RWPE2 (cell line): ENCODE measurements at regions not wholly inside any gene's neighbourhood (a gene's known extent, or its start where the extent isn't known, plus 50 kb on each side); places are given as distances from the start of the nearest gene placed in this dataset.

Source experiments
- ATAC-seq: fragments of 200-7000 bp; cut with Tn5 transposase; 3 replicates; pipeline ENCODE4 v1.9.1; 2021; ENCODE audit warnings: low read depth
- DNase-seq: peaks from one replicate; pipeline ENCODE4 v3.0.0-alpha.2; 2020; ENCODE audit warnings: low spot score
- H3K27ac ChIP-seq: fragments of 450-650 bp; 2 replicates; pipeline ENCODE4 v1.5.1; 2017; ENCODE audit warnings: mild to moderate bottlenecking; ENCODE audit not compliant: poor library complexity, severe bottlenecking
- H3K27me3 ChIP-seq: fragments of 250-450 bp; sonication (Bioruptor Pico); 2 replicates; pipeline ENCODE4 v1.5.1; 2021; ENCODE audit warnings: mild to moderate bottlenecking, moderate library complexity; ENCODE audit not compliant: insufficient read depth, poor library complexity, severe bottlenecking
- H3K36me3 ChIP-seq: fragments of 250-450 bp; sonication (Bioruptor Pico); 2 replicates; pipeline ENCODE4 v1.5.1; 2020; ENCODE audit warnings: low read depth, mild to moderate bottlenecking, moderate library complexity
- H3K4me1 ChIP-seq: fragments of 250-450 bp; sonication (Bioruptor Pico); 2 replicates; pipeline ENCODE4 v1.5.1; 2021; ENCODE audit warnings: mild to moderate bottlenecking, moderate library complexity; ENCODE audit not compliant: insufficient read depth, poor library complexity, severe bottlenecking
- H3K4me3 ChIP-seq: fragments of 250-450 bp; sonication (Bioruptor Pico); 2 replicates; pipeline ENCODE4 v1.5.1; 2021; ENCODE audit warnings: mild to moderate bottlenecking, moderate library complexity; ENCODE audit not compliant: severe bottlenecking
- H3K9me3 ChIP-seq: fragments of 250-450 bp; sonication (Bioruptor Pico); 2 replicates; pipeline ENCODE4 v1.5.1; 2021; ENCODE audit warnings: mild to moderate bottlenecking, moderate library complexity; ENCODE audit not compliant: severe bottlenecking
- TF ChIP-seq, protein P1 (sequence below): fragments of 450-650 bp; IDR thresholded peaks from one replicate; pipeline ENCODE4 v1.5.1; 2017; ENCODE audit warnings: mild to moderate bottlenecking, moderate library complexity; ENCODE audit not compliant: poor library complexity, severe bottlenecking

DNA sequence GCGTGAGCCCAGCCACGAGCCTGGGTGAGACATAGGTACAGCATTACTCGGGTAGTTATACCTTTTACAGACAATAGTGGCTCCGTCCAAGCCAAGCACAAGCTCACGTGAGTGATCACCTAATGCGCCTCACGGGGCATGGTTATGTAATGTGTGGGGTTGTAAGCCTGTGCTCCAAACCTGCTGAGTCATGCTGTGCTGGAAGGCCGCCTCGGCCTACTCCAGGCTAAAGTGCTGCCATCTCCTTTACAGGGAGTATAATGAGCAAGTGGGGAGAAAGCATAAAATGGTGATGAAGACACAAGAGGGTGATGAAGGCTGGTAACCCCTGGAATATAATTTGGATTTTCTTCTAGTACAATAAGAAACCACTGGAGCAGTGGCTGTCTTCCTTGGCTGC lies 175.8 kb upstream of the STT3B start:
- Histone ChIP-seq H3K9me3 (no peaks in the 10 kb centered on the region), H3K36me3 (no peaks in the 10 kb centered on the region), H3K4me1 (no peaks in the 10 kb centered on the region), H3K4me3 (no peak overlapping the region), H3K27ac (no peak overlapping the region), H3K27me3 (no peaks in the 10 kb centered on the region)
- no peak for DNase-seq
- TF ChIP-seq, protein P1, sequence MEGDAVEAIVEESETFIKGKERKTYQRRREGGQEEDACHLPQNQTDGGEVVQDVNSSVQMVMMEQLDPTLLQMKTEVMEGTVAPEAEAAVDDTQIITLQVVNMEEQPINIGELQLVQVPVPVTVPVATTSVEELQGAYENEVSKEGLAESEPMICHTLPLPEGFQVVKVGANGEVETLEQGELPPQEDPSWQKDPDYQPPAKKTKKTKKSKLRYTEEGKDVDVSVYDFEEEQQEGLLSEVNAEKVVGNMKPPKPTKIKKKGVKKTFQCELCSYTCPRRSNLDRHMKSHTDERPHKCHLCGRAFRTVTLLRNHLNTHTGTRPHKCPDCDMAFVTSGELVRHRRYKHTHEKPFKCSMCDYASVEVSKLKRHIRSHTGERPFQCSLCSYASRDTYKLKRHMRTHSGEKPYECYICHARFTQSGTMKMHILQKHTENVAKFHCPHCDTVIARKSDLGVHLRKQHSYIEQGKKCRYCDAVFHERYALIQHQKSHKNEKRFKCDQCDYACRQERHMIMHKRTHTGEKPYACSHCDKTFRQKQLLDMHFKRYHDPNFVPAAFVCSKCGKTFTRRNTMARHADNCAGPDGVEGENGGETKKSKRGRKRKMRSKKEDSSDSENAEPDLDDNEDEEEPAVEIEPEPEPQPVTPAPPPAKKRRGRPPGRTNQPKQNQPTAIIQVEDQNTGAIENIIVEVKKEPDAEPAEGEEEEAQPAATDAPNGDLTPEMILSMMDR = no peak
- ATAC-seq = no peak

GRCh38 chr3:31357451-31357850 lies 175.3 kb upstream of the STT3B start:
- Histone ChIP-seq H3K27me3 (no peaks in the 10 kb centered on the region), H3K27ac (no peak overlapping the region), H3K36me3 (no peaks in the 10 kb centered on the region), H3K9me3 (no peaks in the 10 kb centered on the region), H3K4me3 (no peak overlapping the region), H3K4me1 (no peaks in the 10 kb centered on the region)
- TF ChIP-seq, protein P1 = no peak
- ATAC-seq (no peak), DNase-seq (no peak)

DNA sequence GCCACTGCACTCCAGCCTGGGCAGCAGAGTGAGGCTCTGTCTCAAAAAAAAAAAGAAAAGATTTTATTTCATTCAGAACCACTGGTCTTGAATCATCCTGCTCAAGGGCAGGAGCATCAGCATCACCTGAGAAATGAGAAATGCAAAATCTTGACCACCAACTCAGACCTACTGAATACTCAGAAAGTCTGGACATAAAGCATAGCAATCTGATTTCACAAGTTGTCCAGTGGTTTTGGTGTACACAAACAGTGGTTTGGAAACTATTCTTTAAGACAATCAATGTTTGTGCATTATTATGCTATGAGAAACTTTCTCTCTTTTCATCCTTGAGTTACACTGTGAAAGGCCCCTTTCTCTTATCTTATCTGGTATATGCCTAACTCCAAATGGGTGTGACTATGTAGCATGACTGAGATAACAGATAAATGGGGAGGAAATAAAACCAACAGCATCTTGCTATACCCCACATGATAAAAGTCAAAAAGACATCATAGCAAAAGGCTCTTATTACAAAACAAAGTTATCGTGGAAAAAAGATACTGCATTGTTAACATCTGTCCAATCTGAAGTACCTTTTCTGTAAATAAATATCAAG lies 174.2 kb upstream of the STT3B start:
- ATAC-seq = no peak

DNA sequence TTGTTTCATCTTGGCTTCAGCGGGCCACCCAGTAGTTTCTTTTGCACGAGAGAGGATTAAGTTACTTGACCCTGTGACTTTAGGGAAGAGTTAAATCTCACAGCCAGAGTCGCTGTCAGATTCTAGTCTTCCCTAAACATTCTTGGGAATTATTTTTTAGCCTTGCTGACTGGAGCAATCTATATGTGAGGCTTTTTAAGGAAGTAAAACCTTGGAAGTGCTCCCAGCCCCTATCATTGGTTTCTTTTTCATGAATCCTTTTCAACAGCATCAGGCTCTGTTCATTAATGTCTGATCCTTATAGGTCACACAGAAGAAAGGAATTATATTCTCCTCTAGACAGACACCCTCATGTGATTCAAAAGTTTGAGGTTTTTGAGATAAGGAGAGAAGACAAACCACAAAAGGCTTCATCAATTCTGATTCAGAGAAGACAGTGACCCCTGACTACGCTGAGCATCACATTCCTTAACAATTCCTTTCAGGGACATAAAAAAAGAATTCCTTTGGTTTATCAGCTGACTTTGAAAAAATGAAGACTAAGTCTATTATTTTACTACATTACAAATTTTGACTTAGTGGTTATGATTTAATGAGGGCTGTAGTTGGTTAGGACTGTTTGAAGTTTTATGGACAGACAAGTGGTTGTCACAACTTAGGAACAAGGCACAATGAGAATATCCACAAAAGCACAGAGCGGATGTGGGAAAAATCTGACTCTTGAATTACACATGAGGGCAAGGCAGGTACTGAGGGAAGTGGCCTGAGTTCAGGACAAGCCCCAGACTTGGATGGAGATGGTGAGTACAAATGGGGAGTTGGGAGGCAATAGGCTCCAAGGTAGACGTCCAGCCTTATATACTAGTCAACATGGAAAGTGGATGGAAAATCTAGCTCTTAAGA lies 171.1 kb upstream of the STT3B start:
- Histone ChIP-seq H3K36me3 (no peaks in the 10 kb centered on the region), H3K27me3 (no peaks in the 10 kb centered on the region), H3K27ac (no peak overlapping the region), H3K4me1 (no peaks in the 10 kb centered on the region), H3K9me3 (no peaks in the 10 kb centered on the region), H3K4me3 (no peak overlapping the region)
- DNase-seq (no peak), ATAC-seq (no peak; the same call in 2 of the 3 replicates)
- TF ChIP-seq, protein P1 = no peak

More for the DNA sequence above, 174.2 kb upstream of the STT3B start:
- H3K27me3 ChIP-seq = no peaks in the 10 kb centered on the region
- no peaks in the 10 kb centered on the region for H3K4me1 ChIP-seq
- DNase-seq = no peak
- no peaks in the 10 kb centered on the region for H3K9me3 ChIP-seq
- TF ChIP-seq, protein P1 = no peak
- no peaks in the 10 kb centered on the region for H3K36me3 ChIP-seq
- no peak overlapping the region for H3K4me3 ChIP-seq
- H3K27ac ChIP-seq = no peak overlapping the region
